GM12878 (cell line): ENCODE measurements at regions not wholly inside any gene's neighbourhood (a gene's known extent, or its start where the extent isn't known, plus 50 kb on each side); places are given as distances from the start of the nearest gene placed in this dataset.

Experiments
- ATAC-seq: fragments of 200-7000 bp; cut with Tn5 transposase; 3 replicates; pipeline ENCODE4 v1.9.1; 2020; ENCODE audit warnings: mild to moderate bottlenecking, moderate library complexity
- BruUV-seq: library from RNA; stranded (reverse); fragments of 400-500 nt; replicated peaks from 2 replicates; lab custom pipeline; 2021; lab: Mats Ljungman, UMichigan
- CTCF ChIA-PET: fragments of 300-600 bp; sonication (Branson Sonifier 250); formaldehyde crosslinking; extraction: SDS; loops from one replicate; lab custom pipeline; 2021; ENCODE audit warnings: inconsistent platforms; lab: Yijun Ruan, JAX
- POLR2A ChIA-PET: fragments of 350-600 bp; formaldehyde crosslinking; extraction: SDS; loops from one replicate; lab custom pipeline; 2021; ENCODE audit warnings: inconsistent platforms; lab: Charles Lee
- RAD21 ChIA-PET: fragments of 300-600 bp; sonication (Branson Sonifier 250); formaldehyde crosslinking; loops from one replicate; lab custom pipeline; 2023; ENCODE audit warnings: antibody characterized with exemption; ENCODE audit not compliant: unreplicated experiment; lab: Charles Lee
- SMC1A ChIA-PET: fragments of 300-600 bp; sonication (Branson Sonifier 250); formaldehyde crosslinking; loops from one replicate; lab custom pipeline; 2023; ENCODE audit not compliant: unreplicated experiment, uncharacterized antibody; lab: Charles Lee
- DNase-seq: peaks from one replicate; pipeline ENCODE4 v3.0.0-alpha.2; 2011; ENCODE audit warnings: low read depth, low spot score
- FAIRE-seq: peaks from 3 replicates; lab custom pipeline; 2011; peaks lifted over from hg19 to GRCh38; lab: Jason Lieb, UNC
- H2AFZ ChIP-seq: 2 replicates; pipeline ENCODE4 v1.6.0; 2011; ENCODE audit warnings: low read depth, low read length, control low read depth; ENCODE audit not compliant: control insufficient read depth
- H3K27ac ChIP-seq: 2 replicates; pipeline ENCODE4 v1.5.1; 2011; ENCODE audit warnings: control low read depth; ENCODE audit not compliant: control insufficient read depth, insufficient read depth
- H3K27me3 ChIP-seq, 2 experiments: replicated peaks in 1 of 2; 2 replicates each; pipeline versions ENCODE4 v1.6.0 to v1.6.1; 2011; ENCODE audit warnings: low read length in 1 of 2; ENCODE audit not compliant: control insufficient read depth in 2 of 2, insufficient read depth in 2 of 2
- H3K36me3 ChIP-seq, 2 experiments: 2 replicates each; pipeline ENCODE4 v1.5.1; 2011; ENCODE audit warnings: low read length in 1 of 2; ENCODE audit not compliant: control insufficient read depth in 2 of 2, insufficient read depth in 2 of 2
- H3K4me1 ChIP-seq: 2 replicates; pipeline ENCODE4 v1.6.1; 2011; ENCODE audit warnings: mild to moderate bottlenecking, low read length, moderate library complexity, mixed read lengths; ENCODE audit not compliant: control insufficient read depth, insufficient read depth
- H3K4me2 ChIP-seq: 2 replicates; pipeline ENCODE4 v1.6.0; 2011; ENCODE audit warnings: control low read depth; ENCODE audit not compliant: control insufficient read depth, insufficient read depth
- H3K4me3 ChIP-seq: fragments of 200-600 bp; sonication (generic); 2 replicates; pipeline ENCODE4 v1.5.1; 2016
- H3K79me2 ChIP-seq: 2 replicates; pipeline ENCODE4 v1.6.0; 2011; ENCODE audit warnings: low read length; ENCODE audit not compliant: control insufficient read depth, insufficient read depth
- H3K9ac ChIP-seq: 2 replicates; pipeline ENCODE4 v1.8.0; 2011; ENCODE audit warnings: low read length, control low read depth, mixed read lengths; ENCODE audit not compliant: control insufficient read depth, insufficient read depth
- H3K9me3 ChIP-seq: replicated peaks from 3 replicates; pipeline ENCODE4 v1.5.1; 2011; ENCODE audit warnings: mild to moderate bottlenecking, low read length; ENCODE audit not compliant: control insufficient read depth, insufficient read depth
- H4K20me1 ChIP-seq: 2 replicates; pipeline ENCODE4 v1.6.0; 2011; ENCODE audit not compliant: control insufficient read depth, insufficient read depth
- HCFC1 ChIP-seq: fragments of 150-350 bp; IDR thresholded peaks from 2 replicates; pipeline ENCODE4 v1.6.1; 2014; ENCODE audit warnings: low read length
- HSF1 ChIP-seq: fragments of 150-350 bp; IDR thresholded peaks from 2 replicates; pipeline ENCODE4 v1.6.1; 2014; ENCODE audit warnings: mild to moderate bottlenecking, low read depth, low read length
- LARP7 ChIP-seq: fragments of 450-650 bp; IDR thresholded peaks from 2 replicates; pipeline ENCODE4 v1.6.1; 2017; ENCODE audit warnings: mild to moderate bottlenecking
- MTA2 ChIP-seq: fragments of 450-650 bp; IDR thresholded peaks from 2 replicates; pipeline ENCODE4 v1.6.1; 2016; ENCODE audit warnings: low read depth, mild to moderate bottlenecking, moderate library complexity
- MTA3 ChIP-seq: IDR thresholded peaks from 2 replicates; pipeline ENCODE4 v1.6.1; 2012; ENCODE audit warnings: low read length, inconsistent platforms, borderline replicate concordance
- NFXL1 ChIP-seq: fragments of 450-650 bp; IDR thresholded peaks from 2 replicates; pipeline ENCODE4 v1.6.1; 2017; ENCODE audit warnings: antibody characterized with exemption, mild to moderate bottlenecking, borderline replicate concordance
- NR2C1 ChIP-seq: fragments of 450-650 bp; IDR thresholded peaks from 2 replicates; pipeline ENCODE4 v1.6.1; 2017; ENCODE audit warnings: antibody characterized with exemption, mild to moderate bottlenecking, moderate library complexity
- POLR2AphosphoS5 ChIP-seq: IDR thresholded peaks from 2 replicates; pipeline ENCODE4 v1.6.1; 2011; ENCODE audit warnings: mild to moderate bottlenecking, low read length, inconsistent platforms
- POU2F2 ChIP-seq: IDR thresholded peaks from 3 replicates; pipeline ENCODE4 v1.6.1; 2011; ENCODE audit warnings: low read depth, mild to moderate bottlenecking, low read length, borderline replicate concordance
- SIX5 ChIP-seq: IDR thresholded peaks from 2 replicates; pipeline ENCODE4 v1.6.1; 2011; ENCODE audit warnings: mild to moderate bottlenecking, low read depth, low read length, moderate library complexity; ENCODE audit not compliant: severe bottlenecking
- WGBS: methylation state at CpG from one replicate; pipeline ENCODE4 v1.1.6; 2016; ENCODE audit warnings: low lambda C conversion rate; ENCODE audit not compliant: insufficient replicate concordance, insufficient coverage; ENCODE audit errors: missing lambda C conversion rate; 5-methylcytosine and 5-hydroxymethylcytosine counted together
- in situ Hi-C: fragments of 300-500 bp; cut with MboI; formaldehyde crosslinking; loops from 9 replicates; pipeline ENCODE4 v1.14.3; 2018; ENCODE audit warnings: mixed read lengths
- intact Hi-C: fragments of 100-400 bp; cut with micrococcal nuclease; formaldehyde crosslinking; loops from one replicate; pipeline ENCODE4 v1.14.2; 2022; ENCODE audit not compliant: unreplicated experiment

DNA sequence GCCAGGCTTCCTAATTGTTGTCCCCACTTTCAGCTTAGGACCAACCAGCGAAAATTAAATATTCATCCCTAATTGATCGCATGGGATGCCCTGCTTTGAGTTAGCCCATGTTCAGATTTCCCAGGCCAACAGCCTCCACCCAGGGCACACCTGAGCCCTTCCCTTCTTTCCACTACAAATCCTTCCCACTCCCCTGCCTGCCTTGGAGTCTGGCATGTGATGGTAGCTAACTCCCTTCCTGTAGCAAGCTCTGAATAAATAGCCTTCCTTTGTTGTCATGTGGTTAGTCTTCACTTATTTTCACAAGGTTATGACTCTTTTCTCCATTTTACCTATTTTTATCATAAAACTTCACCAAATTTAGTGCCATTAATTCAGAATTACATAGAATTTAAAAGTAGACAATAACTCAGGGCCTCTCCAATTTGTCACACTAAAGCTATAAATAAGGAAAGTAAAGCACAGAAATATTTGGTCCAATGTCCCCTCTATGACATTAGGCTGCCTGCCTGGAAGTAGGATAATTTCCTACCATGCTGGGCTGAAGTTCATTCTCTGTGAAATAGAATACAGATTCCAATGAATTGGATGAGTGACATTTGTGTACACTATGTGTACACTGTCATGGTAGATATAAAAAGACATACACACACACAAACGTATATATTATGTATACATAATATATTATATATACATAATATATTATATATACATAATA is 166.4 kb upstream of the CPEB2 start:
- Histone ChIP-seq H3K9ac (no peak overlapping the region), H4K20me1 (no peaks in the 10 kb centered on the region), H3K27me3 (no peaks in the 10 kb centered on the region), H3K9me3 (no peaks in the 10 kb centered on the region; the same call in 2 of the 3 replicates), H3K4me2 (no peak overlapping the region), H3K36me3 (no peaks in the 10 kb centered on the region), H3K4me3 (no peak overlapping the region), H2AFZ (no peak overlapping the region), H3K4me1 (no peaks in the 10 kb centered on the region), H3K79me2 (no peaks in the 10 kb centered on the region), H3K27ac (no peak overlapping the region)
- BruUV-seq: no TSS peak
- ChIA-PET POLR2A (interaction anchor here (0.6 kb wide), 1 partner anchor 806 kb away, joined by 3 read pairs; no protein-coding TSS in a partner anchor), SMC1A (interaction anchor here (0.6 to 2.1 kb wide), 5 partner anchors 8 to 204 kb away, joined by 3 to 5 read pairs (median 3); no protein-coding TSS in a partner anchor), RAD21 (no interaction called here), CTCF (interaction anchor here (0.9 to 1.0 kb wide), 2 partner anchors 8 to 15 kb away, joined by 3 to 4 read pairs; no protein-coding TSS in a partner anchor)
- in situ Hi-C loops (no loop called here), intact Hi-C loops (no loop called here)
- FAIRE-seq (no peak), DNase-seq (no peak), ATAC-seq (no peak)
- WGBS: 76% methylated on average over 3 of the region's 3 CpGs
- TF ChIP-seq LARP7: no peak
- no peak for TF ChIP-seq NFXL1
- no peak for TF ChIP-seq NR2C1
- TF ChIP-seq HSF1: no peak
- no peak for TF ChIP-seq HCFC1
- TF ChIP-seq SIX5: no peak
- TF ChIP-seq POLR2AphosphoS5: no peak
- TF ChIP-seq MTA3: no peak
- no peak for TF ChIP-seq MTA2
- TF ChIP-seq POU2F2: no peak
